ENCODE measurements at regions not wholly inside any gene's neighbourhood (a gene's known extent, or its start where the extent isn't known, plus 50 kb on each side); places are given as distances from the start of the nearest gene placed in this dataset.

DNA sequence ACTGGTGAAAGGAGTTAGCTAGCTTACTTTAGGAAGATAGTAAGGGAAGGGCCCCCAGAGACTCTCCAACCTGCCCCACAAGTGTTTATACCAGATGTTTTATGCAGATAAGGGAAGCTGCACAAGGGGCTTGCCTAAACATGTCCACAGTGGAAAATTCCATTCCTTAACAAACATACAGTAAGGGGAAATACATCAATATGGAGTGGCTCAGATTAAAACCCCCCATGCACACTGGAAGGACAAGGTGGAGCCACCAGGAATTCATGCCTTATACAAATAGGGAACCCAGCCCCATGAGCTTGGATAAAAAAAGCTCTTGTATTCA is 106.3 kb upstream of the GPBP1 start (continued):
- TF ChIP-seq, protein P1, sequence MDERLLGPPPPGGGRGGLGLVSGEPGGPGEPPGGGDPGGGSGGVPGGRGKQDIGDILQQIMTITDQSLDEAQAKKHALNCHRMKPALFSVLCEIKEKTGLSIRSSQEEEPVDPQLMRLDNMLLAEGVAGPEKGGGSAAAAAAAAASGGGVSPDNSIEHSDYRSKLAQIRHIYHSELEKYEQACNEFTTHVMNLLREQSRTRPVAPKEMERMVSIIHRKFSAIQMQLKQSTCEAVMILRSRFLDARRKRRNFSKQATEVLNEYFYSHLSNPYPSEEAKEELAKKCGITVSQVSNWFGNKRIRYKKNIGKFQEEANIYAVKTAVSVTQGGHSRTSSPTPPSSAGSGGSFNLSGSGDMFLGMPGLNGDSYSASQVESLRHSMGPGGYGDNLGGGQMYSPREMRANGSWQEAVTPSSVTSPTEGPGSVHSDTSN (CRISPR knock-in tag; IDR thresholded peaks at IDR 0.05; ENCODE audit: low read depth), result no peak
- TF ChIP-seq, protein P1 (tag; conservative IDR thresholded peaks at IDR 0.05; ENCODE audit: low read depth), result no peak
- TF ChIP-seq ZBTB26 (CRISPR knock-in tag; IDR thresholded peaks at IDR 0.05) (no peak), STAT5A (IDR thresholded peaks at IDR 0.05; ENCODE audit: borderline replicate concordance, low read length) (peak; percentile 24; the same call in 1 of the 2 replicates), ZNF311 (CRISPR knock-in tag; IDR thresholded peaks at IDR 0.05) (no peak), BDP1 (IDR thresholded peaks at IDR 0.05; ENCODE audit: insufficient read depth, insufficient read length) (no peak), PHB2 (IDR thresholded peaks at IDR 0.05; ENCODE audit: low read depth) (no peak), ZNF280B (CRISPR knock-in tag; IDR thresholded peaks at IDR 0.05) (no peak), CCNT2 (IDR thresholded peaks at IDR 0.05; ENCODE audit: borderline replicate concordance, extremely low read depth, insufficient read length, low read depth, low read length) (peak; percentile 41)
- TF ChIP-seq, protein P2, sequence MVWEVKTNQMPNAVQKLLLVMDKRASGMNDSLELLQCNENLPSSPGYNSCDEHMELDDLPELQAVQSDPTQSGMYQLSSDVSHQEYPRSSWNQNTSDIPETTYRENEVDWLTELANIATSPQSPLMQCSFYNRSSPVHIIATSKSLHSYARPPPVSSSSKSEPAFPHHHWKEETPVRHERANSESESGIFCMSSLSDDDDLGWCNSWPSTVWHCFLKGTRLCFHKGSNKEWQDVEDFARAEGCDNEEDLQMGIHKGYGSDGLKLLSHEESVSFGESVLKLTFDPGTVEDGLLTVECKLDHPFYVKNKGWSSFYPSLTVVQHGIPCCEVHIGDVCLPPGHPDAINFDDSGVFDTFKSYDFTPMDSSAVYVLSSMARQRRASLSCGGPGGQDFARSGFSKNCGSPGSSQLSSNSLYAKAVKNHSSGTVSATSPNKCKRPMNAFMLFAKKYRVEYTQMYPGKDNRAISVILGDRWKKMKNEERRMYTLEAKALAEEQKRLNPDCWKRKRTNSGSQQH (CRISPR knock-in tag; IDR thresholded peaks at IDR 0.05), result no peak
- TF ChIP-seq, protein P3, sequence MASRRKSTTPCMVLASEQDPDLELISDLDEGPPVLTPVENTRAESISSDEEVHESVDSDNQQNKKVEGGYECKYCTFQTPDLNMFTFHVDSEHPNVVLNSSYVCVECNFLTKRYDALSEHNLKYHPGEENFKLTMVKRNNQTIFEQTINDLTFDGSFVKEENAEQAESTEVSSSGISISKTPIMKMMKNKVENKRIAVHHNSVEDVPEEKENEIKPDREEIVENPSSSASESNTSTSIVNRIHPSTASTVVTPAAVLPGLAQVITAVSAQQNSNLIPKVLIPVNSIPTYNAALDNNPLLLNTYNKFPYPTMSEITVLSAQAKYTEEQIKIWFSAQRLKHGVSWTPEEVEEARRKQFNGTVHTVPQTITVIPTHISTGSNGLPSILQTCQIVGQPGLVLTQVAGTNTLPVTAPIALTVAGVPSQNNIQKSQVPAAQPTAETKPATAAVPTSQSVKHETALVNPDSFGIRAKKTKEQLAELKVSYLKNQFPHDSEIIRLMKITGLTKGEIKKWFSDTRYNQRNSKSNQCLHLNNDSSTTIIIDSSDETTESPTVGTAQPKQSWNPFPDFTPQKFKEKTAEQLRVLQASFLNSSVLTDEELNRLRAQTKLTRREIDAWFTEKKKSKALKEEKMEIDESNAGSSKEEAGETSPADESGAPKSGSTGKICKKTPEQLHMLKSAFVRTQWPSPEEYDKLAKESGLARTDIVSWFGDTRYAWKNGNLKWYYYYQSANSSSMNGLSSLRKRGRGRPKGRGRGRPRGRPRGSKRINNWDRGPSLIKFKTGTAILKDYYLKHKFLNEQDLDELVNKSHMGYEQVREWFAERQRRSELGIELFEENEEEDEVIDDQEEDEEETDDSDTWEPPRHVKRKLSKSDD (conservative IDR thresholded peaks at IDR 0.05; ENCODE audit: low read length), result no peak
- TF ChIP-seq, protein P4, sequence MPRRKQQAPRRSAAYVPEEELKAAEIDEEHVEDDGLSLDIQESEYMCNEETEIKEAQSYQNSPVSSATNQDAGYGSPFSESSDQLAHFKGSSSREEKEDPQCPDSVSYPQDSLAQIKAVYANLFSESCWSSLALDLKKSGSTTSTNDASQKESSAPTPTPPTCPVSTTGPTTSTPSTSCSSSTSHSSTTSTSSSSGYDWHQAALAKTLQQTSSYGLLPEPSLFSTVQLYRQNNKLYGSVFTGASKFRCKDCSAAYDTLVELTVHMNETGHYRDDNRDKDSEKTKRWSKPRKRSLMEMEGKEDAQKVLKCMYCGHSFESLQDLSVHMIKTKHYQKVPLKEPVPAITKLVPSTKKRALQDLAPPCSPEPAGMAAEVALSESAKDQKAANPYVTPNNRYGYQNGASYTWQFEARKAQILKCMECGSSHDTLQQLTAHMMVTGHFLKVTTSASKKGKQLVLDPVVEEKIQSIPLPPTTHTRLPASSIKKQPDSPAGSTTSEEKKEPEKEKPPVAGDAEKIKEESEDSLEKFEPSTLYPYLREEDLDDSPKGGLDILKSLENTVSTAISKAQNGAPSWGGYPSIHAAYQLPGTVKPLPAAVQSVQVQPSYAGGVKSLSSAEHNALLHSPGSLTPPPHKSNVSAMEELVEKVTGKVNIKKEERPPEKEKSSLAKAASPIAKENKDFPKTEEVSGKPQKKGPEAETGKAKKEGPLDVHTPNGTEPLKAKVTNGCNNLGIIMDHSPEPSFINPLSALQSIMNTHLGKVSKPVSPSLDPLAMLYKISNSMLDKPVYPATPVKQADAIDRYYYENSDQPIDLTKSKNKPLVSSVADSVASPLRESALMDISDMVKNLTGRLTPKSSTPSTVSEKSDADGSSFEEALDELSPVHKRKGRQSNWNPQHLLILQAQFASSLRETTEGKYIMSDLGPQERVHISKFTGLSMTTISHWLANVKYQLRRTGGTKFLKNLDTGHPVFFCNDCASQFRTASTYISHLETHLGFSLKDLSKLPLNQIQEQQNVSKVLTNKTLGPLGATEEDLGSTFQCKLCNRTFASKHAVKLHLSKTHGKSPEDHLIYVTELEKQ (CRISPR knock-in tag; IDR thresholded peaks at IDR 0.05), result no peak
